BJ (cell line): ENCODE measurements at regions not wholly inside any gene's neighbourhood (a gene's known extent, or its start where the extent isn't known, plus 50 kb on each side); places are given as distances from the start of the nearest gene placed in this dataset.
"Not testable (repeated sequence)": the region's sequence is repeated elsewhere in the genome, so short reads cannot be mapped to it uniquely, and the experiment has no call there.

ENCODE experiments used
- CTCF ChIA-PET: fragments of 350-600 bp; formaldehyde crosslinking; extraction: SDS; loops from one replicate; lab custom pipeline; 2021; ENCODE audit warnings: antibody characterized with exemption, inconsistent platforms; lab: Yijun Ruan, JAX
- POLR2A ChIA-PET: fragments of 300-600 bp; sonication (Branson Sonifier 250); formaldehyde crosslinking; extraction: SDS; loops from one replicate; lab custom pipeline; 2021; ENCODE audit warnings: antibody characterized with exemption; lab: Charles Lee
- DNase-seq: peaks from one replicate; pipeline ENCODE4 v3.0.0-alpha.2; 2011; ENCODE audit warnings: low read depth
- H3K27me3 ChIP-seq: 2 replicates; pipeline ENCODE4 v1.6.0; 2011; ENCODE audit warnings: low read length; ENCODE audit not compliant: control insufficient read depth, insufficient read depth
- H3K36me3 ChIP-seq: 2 replicates; pipeline ENCODE4 v1.5.1; 2011; ENCODE audit warnings: low read length; ENCODE audit not compliant: control insufficient read depth, insufficient read depth
- H3K4me3 ChIP-seq: 2 replicates; pipeline ENCODE4 v1.5.1; 2011; ENCODE audit warnings: low read depth, mild to moderate bottlenecking, control low read depth, low read length
- TF ChIP-seq, protein P1 (sequence below): IDR thresholded peaks from 2 replicates; pipeline ENCODE4 v1.5.1; 2011; ENCODE audit warnings: low read depth, mild to moderate bottlenecking, control low read depth, inconsistent platforms, low read length, moderate library complexity; ENCODE audit not compliant: insufficient read depth

DNA sequence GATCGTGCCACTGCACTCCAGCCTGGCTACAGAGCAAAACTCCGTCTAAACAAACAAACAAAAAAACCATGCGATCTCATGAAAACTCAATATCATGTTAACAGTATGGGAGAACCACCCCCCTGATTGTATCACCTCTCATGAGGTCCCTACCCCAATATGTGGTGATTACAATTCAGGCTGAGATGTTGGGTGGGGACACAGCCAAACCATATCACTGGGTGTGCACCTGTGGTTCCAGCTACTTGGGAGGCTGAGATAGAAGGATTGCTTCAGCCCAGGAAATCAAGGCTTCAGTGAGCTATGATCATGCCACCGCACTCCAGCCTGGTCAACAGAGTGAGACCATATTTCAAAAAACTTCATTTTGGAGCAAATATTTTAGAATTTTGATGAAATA is 1094.7 kb upstream of the CDH8 start:
- DNase-seq, result no peak
- TF ChIP-seq, protein P1, sequence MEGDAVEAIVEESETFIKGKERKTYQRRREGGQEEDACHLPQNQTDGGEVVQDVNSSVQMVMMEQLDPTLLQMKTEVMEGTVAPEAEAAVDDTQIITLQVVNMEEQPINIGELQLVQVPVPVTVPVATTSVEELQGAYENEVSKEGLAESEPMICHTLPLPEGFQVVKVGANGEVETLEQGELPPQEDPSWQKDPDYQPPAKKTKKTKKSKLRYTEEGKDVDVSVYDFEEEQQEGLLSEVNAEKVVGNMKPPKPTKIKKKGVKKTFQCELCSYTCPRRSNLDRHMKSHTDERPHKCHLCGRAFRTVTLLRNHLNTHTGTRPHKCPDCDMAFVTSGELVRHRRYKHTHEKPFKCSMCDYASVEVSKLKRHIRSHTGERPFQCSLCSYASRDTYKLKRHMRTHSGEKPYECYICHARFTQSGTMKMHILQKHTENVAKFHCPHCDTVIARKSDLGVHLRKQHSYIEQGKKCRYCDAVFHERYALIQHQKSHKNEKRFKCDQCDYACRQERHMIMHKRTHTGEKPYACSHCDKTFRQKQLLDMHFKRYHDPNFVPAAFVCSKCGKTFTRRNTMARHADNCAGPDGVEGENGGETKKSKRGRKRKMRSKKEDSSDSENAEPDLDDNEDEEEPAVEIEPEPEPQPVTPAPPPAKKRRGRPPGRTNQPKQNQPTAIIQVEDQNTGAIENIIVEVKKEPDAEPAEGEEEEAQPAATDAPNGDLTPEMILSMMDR, result no peak
- H3K27me3 ChIP-seq, result no peaks in the 10 kb centered on the region
- no peaks in the 10 kb centered on the region for H3K36me3 ChIP-seq
- H3K4me3 ChIP-seq, result no peak overlapping the region
- POLR2A ChIA-PET, result no interaction called here
- CTCF ChIA-PET, result no interaction called here

DNA sequence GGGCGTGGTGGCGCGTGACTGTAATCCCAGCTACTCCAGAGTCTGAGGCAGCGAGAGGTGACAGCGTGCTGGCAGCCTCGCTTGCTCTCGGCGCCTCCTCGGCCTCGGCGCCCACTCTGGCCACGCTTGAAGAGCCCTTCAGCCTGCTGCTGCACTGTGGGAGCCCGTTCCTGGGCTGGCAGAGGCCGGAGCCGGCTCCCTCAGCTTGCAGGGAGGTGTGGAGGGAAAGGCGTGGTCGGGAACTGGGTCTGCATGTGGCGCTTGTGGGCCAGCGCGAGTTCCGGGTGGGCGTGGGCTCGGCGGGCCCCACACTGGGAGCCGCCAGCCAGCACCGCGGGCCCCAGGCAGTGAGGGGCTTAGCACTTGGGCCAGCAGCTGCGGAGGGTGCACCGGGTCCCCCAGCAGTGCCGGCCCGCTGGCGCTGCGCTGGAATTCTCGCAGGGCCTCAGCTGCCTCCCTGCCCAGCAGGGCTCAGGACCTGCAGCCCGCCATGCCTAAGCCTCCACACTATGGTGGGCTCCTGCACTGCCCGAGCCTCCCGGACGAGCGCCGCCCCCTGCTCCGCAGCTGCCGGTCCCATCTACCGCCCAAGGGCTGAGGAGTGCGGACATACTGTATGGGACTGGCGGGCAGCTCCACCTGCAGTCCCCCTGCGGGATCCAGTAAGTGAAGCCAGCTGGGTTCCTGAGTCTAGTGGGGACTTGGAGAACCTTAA is 1093.3 kb upstream of the CDH8 start:
- CTCF ChIA-PET, result no interaction called here
- Histone ChIP-seq H3K4me3 (no peak overlapping the region), H3K36me3 (no peaks in the 10 kb centered on the region), H3K27me3 (no peaks in the 10 kb centered on the region)
- POLR2A ChIA-PET, result no interaction called here
- no peak for DNase-seq
- TF ChIP-seq, protein P1, result no peak

GRCh38 chr16:63119905-63120304 is 1083.7 kb upstream of the CDH8 start:
- CTCF ChIA-PET, H3K4me3 ChIP-seq, POLR2A ChIA-PET, H3K36me3 ChIP-seq, DNase-seq, H3K27me3 ChIP-seq: not testable (repeated sequence)

DNA sequence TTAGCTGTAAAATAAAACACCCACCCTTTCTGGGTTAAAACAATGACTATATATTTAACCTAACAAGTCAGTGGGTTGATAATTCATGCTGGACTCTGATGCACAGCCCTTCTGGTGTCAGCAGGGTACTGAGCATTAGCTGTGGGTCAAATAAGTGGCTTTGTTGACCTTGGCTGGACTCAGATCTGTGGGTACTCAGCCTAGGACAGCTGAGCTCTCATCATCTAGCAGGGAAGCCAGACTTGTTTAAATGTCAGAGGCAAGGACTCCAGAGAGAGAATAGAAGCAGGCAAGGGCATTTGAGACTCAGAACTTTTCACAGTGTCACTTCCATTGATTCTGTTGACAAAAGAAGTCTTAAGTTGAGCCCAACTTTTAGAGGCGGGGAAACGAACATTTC is 1063.8 kb upstream of the CDH8 start:
- POLR2A ChIA-PET, result no interaction called here
- CTCF ChIA-PET, result no interaction called here
- DNase-seq, result no peak
- TF ChIP-seq, protein P1, result no peak
- no peaks in the 10 kb centered on the region for H3K36me3 ChIP-seq
- H3K27me3 ChIP-seq, result no peaks in the 10 kb centered on the region
- H3K4me3 ChIP-seq, result no peak overlapping the region

DNA sequence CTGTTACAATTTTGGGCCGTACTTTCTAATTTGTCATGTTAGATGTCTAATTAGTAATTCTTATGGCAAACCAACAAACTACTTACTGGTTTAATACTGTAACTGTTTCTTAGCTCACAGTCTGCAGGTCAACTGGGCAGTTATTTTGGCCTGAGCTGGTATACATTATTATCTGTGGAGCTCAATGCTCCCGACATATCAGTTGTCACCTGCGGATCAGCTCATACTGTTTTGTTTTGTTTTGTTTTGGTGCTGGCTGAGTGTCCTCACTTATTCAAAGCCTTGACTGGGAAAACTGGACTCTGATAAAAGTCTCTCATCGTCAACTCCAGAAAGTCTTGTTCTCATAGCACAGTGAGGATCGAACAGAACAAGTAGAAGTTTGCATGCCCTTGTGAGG is 1060.6 kb upstream of the CDH8 start:
- H3K27me3 ChIP-seq, result no peaks in the 10 kb centered on the region
- no peaks in the 10 kb centered on the region for H3K36me3 ChIP-seq
- TF ChIP-seq, protein P1, result no peak
- DNase-seq, result no peak
- ChIA-PET POLR2A (no interaction called here), CTCF (interaction anchor here (0.7 kb wide), 2 partner anchors 15 to 45 kb away, joined by 3 to 4 read pairs; no protein-coding TSS in a partner anchor)
- H3K4me3 ChIP-seq, result no peak overlapping the region

DNA sequence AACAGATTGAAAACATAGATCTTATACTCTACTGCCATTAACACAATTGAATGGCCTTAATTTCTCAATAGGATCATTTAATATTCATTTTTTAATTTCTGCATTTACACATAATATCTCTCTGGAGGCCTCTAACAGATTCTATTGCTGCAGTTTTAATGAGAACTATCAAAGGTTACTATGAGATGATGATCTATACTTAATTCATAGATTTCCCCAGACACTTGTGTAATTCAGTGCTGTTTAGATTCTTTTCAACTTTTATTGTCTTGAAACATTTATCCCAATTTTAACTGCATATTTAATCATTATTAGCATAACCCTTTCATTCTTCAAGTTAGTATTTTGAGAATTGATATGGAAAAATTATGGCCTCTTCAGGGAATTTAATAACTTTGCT is 1056.5 kb upstream of the CDH8 start:
- H3K4me3 ChIP-seq, result no peak overlapping the region
- POLR2A ChIA-PET, result no interaction called here
- H3K36me3 ChIP-seq, result no peaks in the 10 kb centered on the region
- no peaks in the 10 kb centered on the region for H3K27me3 ChIP-seq
- CTCF ChIA-PET, result no interaction called here
- TF ChIP-seq, protein P1, result no peak
- no peak for DNase-seq
